Stomach (tissue), 8 donors: ENCODE measurements at regions not wholly inside any gene's neighbourhood (a gene's known extent, or its start where the extent isn't known, plus 50 kb on each side); places are given as distances from the start of the nearest gene placed in this dataset.

Experiments used
- DNase-seq, 2 donors: peaks; one replicate each; pipeline versions ENCODE4 v3.0.0 to v3.0.0-alpha.2; 2013 to 2019
- H3K27ac ChIP-seq, 5 donors: fragments of 200-600 bp in 4 of 5; sonication (generic) in 4 of 5; one replicate each; pipeline ENCODE4 v1.5.1; 2013 to 2019; ENCODE audit warnings: mild to moderate bottlenecking in 1 of 5, moderate library complexity in 1 of 5
- H3K27me3 ChIP-seq, 3 donors: fragments of 200-600 bp; sonication (generic); one replicate each; pipeline ENCODE4 v1.5.1; 2017 to 2019; ENCODE audit warnings: mixed run types in 1 of 3
- H3K36me3 ChIP-seq, 4 donors: fragments of 200-600 bp; sonication (generic); 1 replicate in 3 of 4; 2 replicates in 1 of 4; pipeline ENCODE4 v1.5.1; 2016 to 2019
- H3K4me1 ChIP-seq, 4 donors: fragments of 200-600 bp; sonication (generic); one replicate each; pipeline ENCODE4 v1.5.1; 2016 to 2019
- H3K4me3 ChIP-seq, 4 donors: fragments of 200-600 bp; sonication (generic) in 3 of 4; one replicate each; pipeline ENCODE4 v1.5.1; 2016 to 2019; ENCODE audit warnings: mild to moderate bottlenecking in 1 of 4
- H3K9me3 ChIP-seq, 4 donors: fragments of 200-600 bp; sonication (generic); one replicate each; pipeline ENCODE4 v1.5.1; 2016 to 2019
- EP300 ChIP-seq: sonication (generic); formaldehyde crosslinking; IDR thresholded peaks from one replicate; pipeline ENCODE4 v1.6.1; 2017; ENCODE audit warnings: antibody characterized with exemption
- POLR2A ChIP-seq, 4 donors: fragments of 450-650 bp; IDR thresholded peaks; one replicate each; pipeline ENCODE4 v1.6.1; 2016; ENCODE audit warnings: antibody characterized with exemption in 4 of 4, control low read depth in 2 of 4, mild to moderate bottlenecking in 1 of 4, moderate library complexity in 1 of 4
- POLR2AphosphoS5 ChIP-seq, 3 donors: sonication (generic); formaldehyde crosslinking; IDR thresholded peaks; one replicate each; pipeline ENCODE4 v1.6.1; 2016; ENCODE audit warnings: antibody characterized with exemption in 3 of 3
- WGBS, 5 donors: extraction: QIAGEN DNeasy Blood & Tissue Kit in 3 of 5; methylation state at CpG; one replicate each; pipeline versions ENCODE4 v1.1.5 to v1.1.7; 2013 to 2018; 5-methylcytosine and 5-hydroxymethylcytosine counted together
- intact Hi-C: fragments of 100-400 bp; cut with DNase I; formaldehyde crosslinking; loops from one replicate; pipeline ENCODE4 v1.15.1; 2023; ENCODE audit warnings: low total_unique reads
- TF ChIP-seq, protein P1 (sequence below), 7 experiments: fragments of 450-650 bp in 4 of 7; fragments of 200-600 bp in 3 of 7; sonication (generic) in 3 of 7; IDR thresholded peaks; one replicate each; pipeline ENCODE4 v1.5.1; 2016 to 2019; ENCODE audit warnings: antibody characterized with exemption in 7 of 7, control low read depth in 2 of 7, mild to moderate bottlenecking in 1 of 7
- donor health status: healthy with polysubstance abuse.
- donor health status: Bipolar disorder and iron deficiency.
- donor health status: healthy.

DNA sequence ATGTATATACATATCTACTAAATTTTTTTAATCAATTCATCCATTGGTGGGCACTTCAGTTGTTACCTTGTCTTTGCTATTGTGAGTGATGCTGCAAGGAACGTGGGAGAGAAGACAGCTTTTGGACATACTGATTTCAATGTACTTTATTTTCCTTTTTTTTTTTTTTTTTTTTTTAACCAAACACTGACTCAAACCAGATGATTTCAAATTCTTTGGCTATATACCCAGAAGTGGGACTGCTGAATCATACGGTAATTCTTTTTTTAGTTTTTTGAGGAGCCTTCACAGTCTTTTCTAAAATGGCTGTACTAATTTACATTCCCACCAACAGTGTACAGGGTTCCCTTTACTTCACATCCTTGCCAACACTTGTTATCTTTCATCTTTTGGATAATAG lies 204.7 kb downstream of the INSIG2 start:
- no peak overlapping the region for H3K27ac ChIP-seq
- WGBS, 5 donors: 62 to 74% (median 71%) methylated on average over 2 of the region's 2 CpGs
- no peak overlapping the region for H3K4me3 ChIP-seq
- intact Hi-C loops: no loop called here
- H3K9me3 ChIP-seq: no peaks in the 10 kb centered on the region
- H3K4me1 ChIP-seq: no peaks in the 10 kb centered on the region
- H3K27me3 ChIP-seq: peaks cover 0 to 22% (median 0%) of the 10 kb centered on the region in 3 donors
- no peaks in the 10 kb centered on the region for H3K36me3 ChIP-seq
- DNase-seq: no peak
- TF ChIP-seq POLR2A (IDR thresholded peaks at IDR 0.05) (no peak), EP300 (no peak), POLR2AphosphoS5 (IDR thresholded peaks at IDR 0.05) (no peak)
- TF ChIP-seq, protein P1, sequence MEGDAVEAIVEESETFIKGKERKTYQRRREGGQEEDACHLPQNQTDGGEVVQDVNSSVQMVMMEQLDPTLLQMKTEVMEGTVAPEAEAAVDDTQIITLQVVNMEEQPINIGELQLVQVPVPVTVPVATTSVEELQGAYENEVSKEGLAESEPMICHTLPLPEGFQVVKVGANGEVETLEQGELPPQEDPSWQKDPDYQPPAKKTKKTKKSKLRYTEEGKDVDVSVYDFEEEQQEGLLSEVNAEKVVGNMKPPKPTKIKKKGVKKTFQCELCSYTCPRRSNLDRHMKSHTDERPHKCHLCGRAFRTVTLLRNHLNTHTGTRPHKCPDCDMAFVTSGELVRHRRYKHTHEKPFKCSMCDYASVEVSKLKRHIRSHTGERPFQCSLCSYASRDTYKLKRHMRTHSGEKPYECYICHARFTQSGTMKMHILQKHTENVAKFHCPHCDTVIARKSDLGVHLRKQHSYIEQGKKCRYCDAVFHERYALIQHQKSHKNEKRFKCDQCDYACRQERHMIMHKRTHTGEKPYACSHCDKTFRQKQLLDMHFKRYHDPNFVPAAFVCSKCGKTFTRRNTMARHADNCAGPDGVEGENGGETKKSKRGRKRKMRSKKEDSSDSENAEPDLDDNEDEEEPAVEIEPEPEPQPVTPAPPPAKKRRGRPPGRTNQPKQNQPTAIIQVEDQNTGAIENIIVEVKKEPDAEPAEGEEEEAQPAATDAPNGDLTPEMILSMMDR (IDR thresholded peaks at IDR 0.05): no peak

DNA sequence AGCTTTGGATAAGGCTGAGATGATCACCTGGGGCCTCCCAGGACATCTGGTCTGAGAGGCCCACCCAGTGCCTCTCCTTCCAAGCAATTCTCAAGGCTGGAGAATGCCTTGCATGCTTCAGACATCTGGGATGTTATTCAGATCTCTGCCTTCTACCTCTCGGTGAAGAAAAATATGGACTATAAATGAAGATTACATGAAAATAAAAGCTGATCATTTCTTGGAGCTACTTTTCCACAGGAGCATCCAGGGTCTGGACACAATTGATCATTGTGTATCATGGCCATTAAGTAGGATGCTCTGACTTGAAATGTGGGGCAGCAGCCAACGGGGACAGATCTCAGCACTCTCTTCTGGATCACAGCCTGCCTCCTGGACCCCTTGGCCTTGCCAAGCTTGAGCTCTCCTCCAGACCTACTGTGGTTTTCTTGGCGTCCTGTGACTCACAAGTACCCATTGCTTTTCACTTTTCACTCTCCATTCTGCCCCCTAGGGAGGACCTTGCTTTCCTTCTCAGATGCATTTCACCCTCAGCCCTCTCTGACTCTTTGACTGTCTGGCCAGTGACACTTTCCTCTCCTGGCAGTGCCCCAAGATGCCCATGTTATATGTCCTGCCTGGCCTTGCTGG lies 203.1 kb downstream of the INSIG2 start:
- Histone ChIP-seq H3K9me3 (no peaks in the 10 kb centered on the region), H3K36me3 (no peaks in the 10 kb centered on the region), H3K4me1 (no peaks in the 10 kb centered on the region), H3K27ac (no peak overlapping the region), H3K27me3 (peaks cover 0 to 9% (median 0%) of the 10 kb centered on the region in 3 donors), H3K4me3 (no peak overlapping the region)
- no peak for DNase-seq
- TF ChIP-seq, protein P1 (IDR thresholded peaks at IDR 0.05): no peak
- TF ChIP-seq POLR2AphosphoS5 (IDR thresholded peaks at IDR 0.05): no peak
- no peak for TF ChIP-seq POLR2A (IDR thresholded peaks at IDR 0.05)
- no peak for TF ChIP-seq EP300
- intact Hi-C loops: no loop called here
- WGBS, 5 donors: 64 to 73% (median 70%) methylated on average over 3 of the region's 3 CpGs

DNA sequence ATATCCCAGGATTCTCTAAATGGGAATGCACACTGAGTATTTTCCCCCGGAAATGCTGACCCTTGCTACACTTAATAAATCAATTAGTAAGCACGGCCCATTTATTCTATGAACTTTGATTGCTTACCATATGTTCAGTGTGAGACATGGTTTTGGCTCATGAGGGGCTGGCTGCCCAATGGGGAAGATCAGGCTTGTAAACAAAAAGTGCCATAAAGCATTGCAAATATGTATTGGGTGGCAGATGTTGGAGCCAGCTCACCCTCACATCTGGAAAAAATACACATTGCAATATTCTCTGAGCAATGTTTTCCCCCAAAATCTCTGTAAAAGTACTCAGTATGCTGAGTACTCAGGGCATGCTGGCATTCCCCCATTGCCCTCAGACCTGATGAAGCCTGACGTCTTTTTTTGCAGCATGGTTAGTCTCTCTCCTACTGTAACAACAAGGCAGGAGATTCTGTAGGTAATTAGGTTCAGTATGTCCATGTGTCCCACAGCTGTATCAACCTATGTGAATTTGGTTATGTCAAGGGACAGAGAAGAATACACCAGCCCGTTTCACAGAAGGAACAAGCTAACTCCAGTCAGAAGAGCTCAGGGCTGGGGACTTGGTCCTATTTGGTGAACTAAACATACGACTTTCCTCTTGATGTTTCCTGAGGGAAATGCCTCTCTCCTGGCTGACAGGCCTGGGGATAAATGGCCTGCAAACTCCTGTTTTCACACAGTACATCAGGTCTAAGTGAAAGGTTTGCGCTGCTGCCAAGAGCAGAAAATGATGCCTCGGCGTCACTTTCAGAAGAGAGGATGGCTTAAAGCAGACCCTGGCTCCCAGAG lies 202.4 kb downstream of the INSIG2 start:
- intact Hi-C loops: no loop called here
- Histone ChIP-seq H3K36me3 (no peaks in the 10 kb centered on the region), H3K4me1 (no peaks in the 10 kb centered on the region), H3K9me3 (no peaks in the 10 kb centered on the region), H3K4me3 (no peak overlapping the region), H3K27ac (no peak overlapping the region), H3K27me3 (peaks cover 0 to 2% (median 0%) of the 10 kb centered on the region in 3 donors)
- no peak for TF ChIP-seq POLR2AphosphoS5 (IDR thresholded peaks at IDR 0.05)
- no peak for TF ChIP-seq EP300
- TF ChIP-seq POLR2A (IDR thresholded peaks at IDR 0.05): no peak
- TF ChIP-seq, protein P1 (IDR thresholded peaks at IDR 0.05): no peak
- no peak for DNase-seq
- 65 to 77% (median 75%) methylated on average over 8 of the region's 8 CpGs for WGBS, 5 donors

DNA sequence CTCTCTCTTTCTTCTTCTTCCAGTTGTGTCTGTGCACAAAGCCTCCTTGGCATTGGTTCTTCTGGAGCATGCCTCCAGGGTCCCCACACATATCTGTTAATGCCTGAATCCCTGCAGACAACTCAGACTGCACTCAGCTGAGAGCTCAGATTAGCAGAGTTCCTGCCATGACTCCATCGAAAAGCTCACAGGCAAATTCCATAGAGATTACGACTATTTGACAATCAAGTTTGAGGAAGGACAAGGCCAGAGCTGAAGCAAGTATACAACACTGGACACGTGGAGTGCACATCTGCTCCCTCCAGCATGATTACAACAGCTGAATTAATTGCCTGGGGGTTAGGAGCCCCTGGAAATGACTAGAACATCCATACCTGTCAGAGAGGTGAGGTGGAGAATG lies 190.7 kb downstream of the INSIG2 start:
- TF ChIP-seq POLR2A (IDR thresholded peaks at IDR 0.05) (no peak), POLR2AphosphoS5 (IDR thresholded peaks at IDR 0.05) (no peak)
- DNase-seq: no peak
- WGBS, 5 donors: 28 to 45% (median 35%) methylated on average over 3 of the region's 3 CpGs
- Histone ChIP-seq H3K4me3 (no peak overlapping the region), H3K4me1 (no peaks in the 10 kb centered on the region), H3K27me3 (peaks cover 0 to 37% (median 0%) of the 10 kb centered on the region in 3 donors), H3K36me3 (no peaks in the 10 kb centered on the region), H3K9me3 (no peaks in the 10 kb centered on the region), H3K27ac (no peak overlapping the region)
- intact Hi-C loops: no loop called here
